ENCODE measurements at regions not wholly inside any gene's neighbourhood (a gene's known extent, or its start where the extent isn't known, plus 50 kb on each side); places are given as distances from the start of the nearest gene placed in this dataset.

- ATAC-seq: no peak
- DNase-seq: no peak
- intact Hi-C loops (cut with micrococcal nuclease): no loop called here
These were observed 567.5 kb downstream of the PLA2G4A start for GRCh38 chr1:187396226-187396625.

DNA sequence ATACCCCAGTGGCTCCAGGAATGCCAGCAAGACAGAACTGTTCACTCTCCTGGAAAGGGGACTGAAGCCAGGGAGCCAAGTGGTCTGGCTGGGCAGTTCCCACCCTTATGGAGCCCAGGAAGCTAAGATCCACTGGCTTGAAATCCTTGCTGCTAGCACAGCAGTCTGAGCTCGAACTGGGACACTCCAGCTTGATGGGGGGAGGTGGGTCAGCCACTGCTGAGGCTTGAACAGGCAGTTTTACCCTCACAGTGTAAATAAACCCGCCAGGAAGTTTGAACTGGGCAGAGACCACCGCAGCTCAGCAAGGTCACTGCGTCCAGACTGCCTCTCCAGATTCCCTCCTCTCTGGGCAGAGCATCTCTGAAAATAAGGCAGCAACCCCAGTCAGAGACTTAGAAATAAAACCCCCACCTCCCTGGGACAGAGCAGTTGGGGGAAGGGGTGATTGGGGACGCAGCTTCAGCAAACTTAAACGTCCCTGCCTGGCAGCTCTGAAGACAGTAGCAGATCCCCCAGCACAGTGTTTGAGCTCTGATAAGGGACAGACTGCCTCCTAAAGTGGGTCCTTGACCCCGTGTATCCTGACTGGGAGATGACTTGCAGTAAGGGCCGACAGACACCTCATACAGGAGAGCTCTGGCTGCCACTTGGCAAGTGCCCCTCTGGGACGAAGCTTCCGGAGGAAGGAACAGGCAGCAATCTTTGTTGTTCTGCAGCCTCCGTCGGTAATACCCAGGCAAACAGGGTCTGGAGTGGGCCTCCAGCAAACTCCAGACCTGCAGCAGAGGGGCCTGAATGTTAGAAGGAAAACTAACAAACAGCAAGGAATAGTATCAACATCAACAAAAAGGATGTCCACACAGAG is 568.4 kb downstream of the PLA2G4A start:
- ATAC-seq (no peak), DNase-seq (no peak)
- intact Hi-C loops (cut with micrococcal nuclease): no loop called here

DNA sequence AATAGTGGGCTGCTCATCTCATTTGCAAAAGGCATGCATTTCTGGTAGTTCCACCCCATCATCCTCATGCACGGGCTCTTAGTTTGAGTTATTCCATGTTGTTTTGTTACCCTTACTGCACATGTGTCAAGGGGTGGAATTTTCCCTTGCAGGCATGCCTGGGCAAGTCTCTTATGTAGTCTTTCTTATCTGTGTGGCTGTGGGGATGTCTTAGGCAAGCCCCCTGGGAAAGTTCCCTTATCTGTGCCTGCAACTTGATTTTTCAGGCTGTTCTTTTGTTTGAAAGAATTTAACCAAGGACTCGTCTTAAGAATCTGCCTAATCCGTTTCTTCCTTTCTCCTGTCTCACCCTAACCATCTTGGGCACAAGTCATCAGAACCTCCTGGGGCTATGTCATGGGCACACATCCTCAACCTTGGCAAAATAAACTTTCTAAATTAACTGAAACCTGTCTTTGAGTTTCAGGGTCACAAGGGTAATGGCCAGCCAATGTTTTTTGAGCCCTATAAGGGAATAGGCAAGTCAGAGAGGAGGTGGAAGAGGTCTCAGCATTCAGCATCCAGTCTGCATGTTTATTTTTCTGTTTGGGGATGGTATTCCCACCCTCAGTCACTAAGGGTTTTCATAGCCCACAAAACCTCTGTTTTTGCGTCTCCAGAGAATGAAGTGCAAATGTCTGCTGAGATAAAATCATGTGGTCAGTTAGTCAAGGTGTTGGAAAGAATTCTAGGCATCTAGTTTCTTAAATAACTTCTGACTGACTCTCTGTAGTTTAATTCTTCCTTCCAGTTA is 579.7 kb downstream of the PLA2G4A start:
- no peak for ATAC-seq
- no peak for DNase-seq
- intact Hi-C loops (cut with micrococcal nuclease): no loop called here

GRCh38 chr1:187409341-187409740 is 580.6 kb downstream of the PLA2G4A start:
- intact Hi-C loops (cut with micrococcal nuclease): no loop called here
- DNase-seq (no peak), ATAC-seq (no peak)

DNA sequence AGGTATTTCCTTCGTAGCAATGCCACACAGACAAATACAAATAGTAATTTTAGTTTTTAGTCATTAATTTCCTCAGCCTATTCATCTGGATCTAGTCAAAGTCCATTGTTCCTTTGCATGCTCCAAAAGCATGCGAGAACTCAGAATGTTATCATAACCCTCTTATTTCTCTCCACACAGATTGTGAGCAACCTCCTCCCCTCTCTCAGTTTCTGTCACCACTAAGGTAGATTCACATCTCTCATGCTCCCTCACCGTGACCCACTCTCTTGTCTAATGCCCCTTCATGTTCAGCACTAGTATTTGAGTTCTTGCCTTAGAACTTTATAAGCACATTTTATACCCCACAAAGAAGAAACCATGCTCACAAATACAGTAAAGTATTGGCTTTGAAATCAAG is 582.4 kb downstream of the PLA2G4A start:
- DNase-seq (no peak), ATAC-seq (no peak)
- intact Hi-C loops (cut with micrococcal nuclease): no loop called here

GRCh38 chr1:187413405-187414169 is 584.8 kb downstream of the PLA2G4A start:
- intact Hi-C loops (cut with micrococcal nuclease): no loop called here
- ATAC-seq (no peak), DNase-seq (no peak)

- intact Hi-C loops (cut with micrococcal nuclease): no loop called here
- DNase-seq: no peak
- no peak for ATAC-seq
These were observed 586.3 kb downstream of the PLA2G4A start for GRCh38 chr1:187415065-187415464.

GRCh38 chr1:187417520-187417919 is 588.8 kb downstream of the PLA2G4A start:
- ATAC-seq (no peak), DNase-seq (no peak)
- intact Hi-C loops (cut with micrococcal nuclease): no loop called here

GRCh38 chr1:187433598-187433997 is 604.8 kb downstream of the PLA2G4A start:
- intact Hi-C loops (cut with micrococcal nuclease): no loop called here
- ATAC-seq (no peak), DNase-seq (no peak)

- DNase-seq: no peak
- ATAC-seq: no peak
- intact Hi-C loops (cut with micrococcal nuclease): no loop called here
These were observed 613.9 kb downstream of the PLA2G4A start for GRCh38 chr1:187442603-187443002.

GRCh38 chr1:187443939-187444338 is 615.2 kb downstream of the PLA2G4A start:
- intact Hi-C loops (cut with micrococcal nuclease): no loop called here
- DNase-seq (no peak), ATAC-seq (no peak)

DNA sequence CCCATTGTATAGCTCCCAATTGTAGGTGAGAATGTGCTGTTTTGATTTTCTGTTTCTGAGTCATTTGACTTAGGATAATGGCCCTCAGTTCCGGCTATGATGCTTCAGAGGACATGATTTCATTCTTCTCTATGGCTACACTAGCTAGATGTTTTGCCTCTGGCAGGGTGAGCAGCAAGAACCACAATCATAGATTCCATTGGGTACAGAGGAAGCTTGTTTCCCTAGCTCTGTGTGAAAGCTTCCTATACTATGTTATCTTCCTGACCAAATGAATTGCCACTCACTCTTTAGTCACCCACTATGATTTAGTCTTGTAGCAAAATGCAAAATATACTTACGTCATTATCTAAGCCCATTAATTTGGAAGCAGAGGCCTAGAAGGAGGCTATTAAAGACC is 616.3 kb downstream of the PLA2G4A start:
- intact Hi-C loops (cut with micrococcal nuclease): no loop called here
- DNase-seq (no peak), ATAC-seq (no peak)

DNA sequence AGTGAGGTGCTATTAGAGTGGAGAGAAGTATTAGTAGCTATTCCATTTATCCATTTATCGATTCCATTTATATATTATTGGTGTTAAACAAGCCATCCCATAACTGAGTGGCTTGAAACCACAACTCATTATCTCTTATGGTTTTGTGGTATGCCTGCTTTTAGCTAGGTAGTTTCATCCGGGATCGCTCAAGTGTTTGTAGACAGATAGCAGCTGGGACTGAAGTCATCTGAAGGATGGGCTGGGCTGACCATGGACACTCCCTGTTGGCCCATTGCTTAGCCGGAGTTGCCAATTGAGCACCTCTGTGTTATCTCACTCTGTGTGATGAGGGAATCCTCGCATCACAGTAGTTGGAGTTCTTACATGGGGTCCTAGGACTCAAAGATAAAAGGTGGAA is 622.5 kb downstream of the PLA2G4A start:
- no peak for ATAC-seq
- DNase-seq: no peak
- intact Hi-C loops (cut with micrococcal nuclease): no loop called here

DNA sequence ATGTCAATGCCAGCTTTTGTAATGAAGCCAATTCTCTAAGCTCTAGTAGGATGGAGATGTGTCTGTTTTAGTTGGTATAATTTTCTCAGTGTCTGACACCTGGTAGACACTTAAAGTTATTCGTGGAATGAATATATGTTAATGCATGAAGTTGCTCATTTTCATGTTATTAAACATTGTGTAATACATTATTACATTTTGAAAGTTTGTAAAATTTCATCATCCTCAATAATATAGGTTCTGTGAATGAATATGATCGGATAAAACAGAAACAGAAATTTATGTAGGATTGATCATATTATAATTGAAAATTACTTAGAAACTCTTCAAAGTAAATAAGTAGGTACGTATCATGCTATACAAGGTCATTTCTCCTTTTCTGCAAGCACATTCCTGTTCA is 625.3 kb downstream of the PLA2G4A start:
- intact Hi-C loops (cut with micrococcal nuclease): no loop called here
- DNase-seq (no peak), ATAC-seq (no peak)

- no peak for ATAC-seq
- intact Hi-C loops (cut with micrococcal nuclease): no loop called here
These were observed 627.7 kb downstream of the PLA2G4A start for GRCh38 chr1:187456446-187456845.

DNA sequence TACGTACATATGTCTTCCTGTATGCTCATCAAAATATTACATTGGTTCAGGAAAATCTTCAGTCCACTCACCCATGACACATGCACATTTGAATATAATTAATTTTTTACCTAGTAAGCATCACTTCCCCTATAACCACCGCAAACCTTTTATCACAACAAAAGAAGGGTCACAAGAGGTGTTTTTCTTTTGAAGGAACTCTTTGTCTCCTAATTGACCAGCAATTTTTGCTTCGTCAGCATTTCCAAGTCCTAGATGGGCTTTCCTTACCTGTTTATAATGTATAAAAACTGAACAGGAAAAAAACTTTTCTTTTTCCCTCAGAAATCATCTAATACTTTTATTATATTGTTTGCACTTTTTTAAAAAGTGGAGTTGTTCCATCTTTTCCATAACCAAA is 631.3 kb downstream of the PLA2G4A start:
- intact Hi-C loops (cut with micrococcal nuclease): no loop called here
- no peak for DNase-seq
- no peak for ATAC-seq

More at GRCh38 chr1:187456446-187456845, 627.7 kb downstream of the PLA2G4A start:
- DNase-seq: no peak

- ATAC-seq: no peak
- no peak for DNase-seq
These were observed 635.6 kb downstream of the PLA2G4A start for GRCh38 chr1:187464320-187464719.

GRCh38 chr1:187465441-187465840 is 636.7 kb downstream of the PLA2G4A start:
- ATAC-seq (no peak), DNase-seq (no peak)
- intact Hi-C loops (cut with micrococcal nuclease): no loop called here

More at GRCh38 chr1:187464320-187464719, 635.6 kb downstream of the PLA2G4A start:
- intact Hi-C loops (cut with micrococcal nuclease): no loop called here

DNA sequence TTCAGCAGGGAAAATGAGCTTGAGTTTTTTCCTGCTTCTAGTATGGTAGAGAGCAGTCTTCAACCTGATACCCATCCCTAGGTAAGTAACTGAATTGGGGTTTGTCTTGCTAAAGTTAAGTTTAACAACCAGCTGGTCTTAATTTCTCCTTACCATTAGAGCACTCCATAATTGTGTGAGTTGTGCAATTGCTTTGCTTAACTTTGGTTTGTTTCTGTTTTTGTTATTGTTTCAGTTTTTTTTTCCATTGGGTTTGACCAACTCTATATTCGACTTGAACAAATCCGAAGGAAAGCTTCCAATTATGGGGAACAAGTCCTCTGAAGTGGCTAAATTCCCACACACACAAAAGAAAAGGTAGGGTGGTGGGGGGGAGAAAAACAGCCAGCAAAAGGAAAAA is 641.1 kb downstream of the PLA2G4A start:
- no peak for DNase-seq
- intact Hi-C loops (cut with micrococcal nuclease): no loop called here
- ATAC-seq: no peak

DNA sequence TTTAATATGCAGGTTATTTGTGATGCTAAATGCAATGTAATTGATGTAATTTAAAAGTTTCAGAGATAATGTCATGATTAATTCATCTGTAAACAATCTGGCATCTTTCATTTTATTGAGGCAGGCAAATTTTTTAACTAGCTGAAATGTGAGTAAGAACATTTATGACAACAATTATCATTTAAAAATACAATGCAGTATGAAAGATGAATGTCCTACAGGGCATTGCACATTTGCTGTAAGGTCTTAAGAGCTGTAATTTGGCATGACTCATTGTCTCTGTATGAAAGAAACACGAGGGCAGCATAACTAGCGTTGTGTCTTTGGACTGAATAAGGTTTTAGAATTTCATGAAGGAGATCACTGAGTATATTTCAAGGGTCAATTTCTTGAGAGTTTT is 642.8 kb downstream of the PLA2G4A start:
- intact Hi-C loops (cut with micrococcal nuclease): no loop called here
- no peak for DNase-seq
- no peak for ATAC-seq
